HG03159 (cell line): ENCODE measurements at regions not wholly inside any gene's neighbourhood (a gene's known extent, or its start where the extent isn't known, plus 50 kb on each side); places are given as distances from the start of the nearest gene placed in this dataset.
"Not testable (repeated sequence)": the region's sequence is repeated elsewhere in the genome, so short reads cannot be mapped to it uniquely, and the experiment has no call there.

Experiments
- ATAC-seq: cut with Tn5 transposase; IDR thresholded peaks from one replicate; pipeline ENCODE4 v1.9.1; 2021; ENCODE audit warnings: mild to moderate bottlenecking, moderate library complexity; ENCODE audit not compliant: unreplicated experiment

DNA sequence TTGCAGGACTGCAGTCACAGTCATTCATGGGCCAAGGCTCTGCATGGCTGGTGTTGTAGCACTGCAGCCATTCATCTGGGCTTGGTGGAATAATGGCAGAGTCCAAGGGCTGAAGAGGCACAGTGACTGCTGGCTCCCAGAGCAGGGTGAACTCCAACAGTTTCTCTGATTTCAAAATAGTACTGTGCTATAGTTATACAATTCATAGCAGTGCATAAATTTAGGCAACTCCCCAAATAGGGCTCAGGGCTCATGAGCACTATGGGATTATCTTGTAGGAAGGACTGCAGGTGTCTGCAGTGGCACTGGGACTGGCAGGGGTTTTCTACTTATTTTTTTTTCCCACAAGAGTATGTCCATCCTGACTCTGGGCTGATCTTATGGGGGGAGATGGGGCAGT is 642.5 kb upstream of the SGCD start:
- no peak for ATAC-seq

DNA sequence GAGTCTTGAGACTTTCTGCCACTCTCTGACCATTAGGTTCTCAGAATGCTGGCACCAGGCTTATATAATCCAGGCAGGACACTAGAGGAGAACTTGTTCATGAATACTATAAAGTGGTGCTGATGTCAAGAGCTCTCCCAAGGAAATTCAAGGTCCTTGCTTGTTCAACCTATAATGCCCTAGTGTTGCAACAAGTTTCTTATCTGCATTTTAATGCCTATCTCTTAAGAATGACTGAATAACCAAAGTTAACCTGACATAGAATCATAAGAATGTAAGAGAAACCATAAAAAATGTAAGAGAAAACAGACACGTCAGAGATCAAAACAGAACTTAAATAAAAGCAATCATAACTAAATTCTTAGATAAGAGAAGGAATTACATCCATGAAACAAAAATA is 640.8 kb upstream of the SGCD start:
- ATAC-seq: no peak

DNA sequence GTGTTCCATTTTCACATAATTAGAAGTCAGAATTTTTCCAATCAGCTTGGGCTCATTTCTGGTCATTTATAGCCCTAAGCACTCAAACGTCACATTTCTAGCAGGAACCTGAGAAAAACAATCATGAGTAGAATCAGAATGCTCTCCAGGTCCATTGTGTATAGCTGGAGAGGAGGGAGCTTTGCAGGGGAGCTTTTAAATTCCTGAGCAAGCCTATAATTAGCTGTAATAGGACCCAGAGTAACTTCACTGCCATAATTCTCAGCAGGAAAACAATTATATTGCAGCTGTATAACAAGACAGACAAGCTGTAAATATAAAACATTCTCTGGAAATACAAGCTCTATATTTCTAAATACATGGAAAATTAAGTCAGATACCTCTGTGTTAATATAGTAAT is 637.6 kb upstream of the SGCD start:
- ATAC-seq: no peak

GRCh38 chr5:155696362-155696761 is 630.6 kb upstream of the SGCD start:
- ATAC-seq: no peak

DNA sequence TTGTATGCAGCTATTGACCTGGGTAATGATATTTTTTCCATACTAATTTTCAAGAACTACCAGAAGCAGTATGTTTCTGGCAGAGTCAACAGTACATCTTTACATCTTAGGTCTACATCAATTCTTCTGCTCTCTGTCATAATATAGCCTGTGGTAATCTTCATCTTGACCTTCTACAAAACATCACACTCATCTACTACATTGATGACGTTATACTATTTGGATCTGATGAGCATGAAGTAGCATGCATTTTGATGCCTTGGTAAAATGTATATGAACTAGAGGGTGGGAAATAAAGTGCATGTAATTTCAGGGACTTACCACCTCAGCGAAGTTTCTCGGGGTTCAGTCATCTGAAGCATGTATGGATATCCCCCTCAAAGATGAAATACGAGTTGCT is 629.7 kb upstream of the SGCD start:
- no peak for ATAC-seq

DNA sequence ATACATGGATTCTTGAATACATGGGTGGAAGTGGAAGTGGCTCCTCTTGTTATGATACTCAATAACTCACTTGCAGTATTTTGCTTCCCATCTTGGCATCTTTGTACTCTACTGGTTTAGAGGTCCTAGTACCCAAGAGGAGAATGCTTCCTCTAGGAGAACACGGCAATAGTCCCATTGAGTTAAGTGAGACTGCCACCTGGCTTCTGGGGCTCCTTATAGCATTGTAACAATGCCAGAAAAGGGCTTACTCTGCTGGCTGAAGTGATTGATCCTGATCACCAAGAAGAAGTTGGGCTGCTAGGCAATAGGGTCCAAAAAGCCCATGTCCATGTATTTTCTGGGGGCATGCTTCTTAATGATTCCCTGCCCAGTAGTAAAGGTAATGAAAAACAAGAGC is 627.6 kb upstream of the SGCD start:
- ATAC-seq: no peak

- ATAC-seq: no peak
Observed at GRCh38 chr5:155700333-155700732, 626.6 kb upstream of the SGCD start.

- ATAC-seq: no peak
Observed at GRCh38 chr5:155711882-155712281, 615.1 kb upstream of the SGCD start.

GRCh38 chr5:155714435-155714834 is 612.5 kb upstream of the SGCD start:
- ATAC-seq: not testable (repeated sequence)

DNA sequence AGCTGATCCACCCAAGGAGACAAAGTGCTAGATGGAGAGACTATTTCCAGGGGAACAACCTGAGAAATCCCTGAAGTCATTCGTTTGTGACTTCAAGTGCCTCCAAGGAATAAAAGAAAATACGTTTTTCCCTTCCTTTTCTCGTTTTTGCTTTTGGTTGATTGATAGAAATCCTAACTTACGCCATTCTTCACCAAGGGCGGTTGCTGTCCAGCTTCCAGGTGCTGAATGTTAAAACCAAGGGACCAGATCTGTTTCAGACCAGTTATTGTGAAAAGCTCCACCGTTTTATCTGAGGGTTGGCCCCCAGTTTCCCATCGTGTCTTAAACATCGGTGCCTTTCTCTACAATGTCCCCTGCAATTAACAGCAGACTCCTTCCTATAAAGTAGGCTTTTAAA is 600.7 kb upstream of the SGCD start:
- ATAC-seq: no peak

GRCh38 chr5:155727512-155728145 is 599.3 kb upstream of the SGCD start:
- ATAC-seq: no peak

DNA sequence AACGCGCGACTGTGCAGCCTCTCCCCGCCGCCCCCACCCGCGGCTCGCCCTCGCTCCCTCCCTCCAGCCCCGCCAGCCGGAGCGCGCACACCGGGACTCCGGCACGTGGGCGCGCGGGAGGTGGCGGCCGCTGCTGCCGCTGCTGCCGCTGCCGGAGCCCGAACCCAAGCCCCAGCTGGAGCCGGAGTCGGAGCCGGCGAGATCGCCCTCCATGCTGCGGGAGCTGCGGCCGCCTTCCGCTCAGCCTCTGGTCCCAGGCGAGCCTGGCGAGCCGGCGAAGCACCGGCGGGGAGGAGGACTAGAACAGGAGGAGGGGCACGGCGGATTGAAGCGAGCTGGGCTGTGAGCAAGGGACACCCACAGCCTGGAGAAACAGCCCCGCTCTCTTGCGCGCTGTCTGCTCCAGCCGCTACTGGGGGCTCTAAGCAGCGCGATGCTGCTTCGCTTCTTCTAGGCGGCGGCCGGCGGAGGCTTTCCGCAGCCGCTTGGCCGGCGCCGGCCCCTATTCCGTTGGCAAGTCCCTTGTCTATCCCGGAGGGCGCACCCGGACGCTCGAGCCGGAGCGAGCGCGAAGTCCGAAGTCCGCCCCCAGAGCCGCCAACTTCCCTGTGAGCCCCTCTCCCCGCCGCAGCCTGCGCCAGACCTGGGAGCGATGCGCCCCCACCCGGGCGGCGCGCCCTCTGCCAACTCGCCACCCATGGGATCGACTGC is 598.7 kb upstream of the SGCD start:
- ATAC-seq: no peak

DNA sequence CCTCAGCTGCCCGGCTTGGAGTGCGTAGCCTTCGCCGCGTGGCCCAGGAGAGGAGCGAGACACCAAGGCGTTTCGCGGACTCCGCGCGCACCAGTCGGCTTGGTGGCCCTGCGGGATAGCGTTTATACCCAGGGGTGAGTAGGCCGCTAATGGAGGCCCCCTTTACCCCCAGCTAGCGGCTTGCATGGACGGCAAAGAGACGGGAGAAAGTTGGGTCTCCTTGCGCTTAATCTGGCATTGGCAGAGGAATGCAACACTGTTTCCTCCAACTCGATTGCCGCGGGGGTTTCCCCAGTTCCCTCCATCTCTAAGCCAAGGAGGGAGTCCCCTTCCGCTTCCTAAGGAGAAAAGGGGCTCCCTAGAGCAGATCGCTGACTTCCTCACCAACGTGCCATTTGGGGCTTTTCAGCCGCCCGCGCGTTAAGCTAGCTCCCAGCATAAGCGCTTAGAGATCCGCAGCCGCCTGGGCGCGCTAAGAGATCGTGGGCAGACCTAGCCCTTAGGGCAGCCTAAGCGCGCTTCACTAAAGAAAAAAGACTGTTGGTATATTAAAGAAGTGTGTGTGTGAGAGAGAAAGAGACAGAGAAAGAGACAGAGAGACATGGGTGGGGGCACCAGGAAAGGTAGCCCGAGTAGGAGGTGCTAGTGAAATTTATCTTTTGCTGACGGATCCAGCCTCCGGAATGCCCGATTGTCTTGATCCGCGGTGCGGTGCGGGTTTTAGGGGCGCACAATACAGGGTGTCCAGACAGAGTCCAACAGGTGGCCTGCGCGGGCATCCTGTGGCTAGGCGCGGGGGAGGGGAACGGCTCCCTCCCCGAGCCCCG is 597.9 kb upstream of the SGCD start:
- no peak for ATAC-seq

GRCh38 chr5:155729684-155730059 is 597.3 kb upstream of the SGCD start:
- no peak for ATAC-seq

DNA sequence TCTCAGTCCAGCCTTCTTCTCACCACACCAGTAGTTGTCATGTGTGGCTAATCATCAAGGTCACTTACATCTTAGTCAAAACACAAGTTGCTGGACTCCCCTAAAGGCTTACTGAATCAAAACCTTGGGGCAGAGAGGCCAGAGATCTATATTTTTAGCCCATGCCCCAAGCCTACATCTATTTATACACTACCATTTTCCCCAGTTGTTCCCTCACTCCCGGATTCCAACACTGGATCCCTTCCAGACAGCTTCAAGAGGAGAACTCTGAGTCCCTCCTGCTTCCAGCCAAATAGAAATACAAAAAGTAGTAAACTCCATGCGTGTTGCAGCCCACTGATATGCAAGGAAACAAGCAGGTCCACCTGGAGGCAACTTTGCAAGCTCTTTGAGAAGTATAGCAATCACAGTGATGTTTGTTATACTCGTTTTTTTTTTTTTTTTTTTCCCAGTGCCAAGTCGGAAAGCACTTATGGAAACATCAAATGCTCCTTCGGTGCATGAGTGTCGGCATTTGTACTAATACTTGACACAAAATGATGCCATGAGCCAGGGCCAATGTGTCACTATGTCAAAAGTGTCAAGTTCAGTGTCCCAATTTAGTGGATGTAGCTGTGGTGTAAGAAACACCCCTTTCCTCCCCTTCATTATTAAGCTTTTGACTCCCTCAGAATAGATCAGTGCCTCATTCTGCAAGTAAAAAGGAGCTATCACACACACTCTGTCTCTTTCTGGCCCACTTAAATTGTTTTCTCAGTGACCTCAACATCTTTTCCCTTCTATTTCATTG is 594.2 kb upstream of the SGCD start:
- ATAC-seq: no peak

GRCh38 chr5:155733935-155734334 is 593.0 kb upstream of the SGCD start:
- no peak for ATAC-seq

GRCh38 chr5:155735388-155735787 is 591.6 kb upstream of the SGCD start:
- no peak for ATAC-seq

DNA sequence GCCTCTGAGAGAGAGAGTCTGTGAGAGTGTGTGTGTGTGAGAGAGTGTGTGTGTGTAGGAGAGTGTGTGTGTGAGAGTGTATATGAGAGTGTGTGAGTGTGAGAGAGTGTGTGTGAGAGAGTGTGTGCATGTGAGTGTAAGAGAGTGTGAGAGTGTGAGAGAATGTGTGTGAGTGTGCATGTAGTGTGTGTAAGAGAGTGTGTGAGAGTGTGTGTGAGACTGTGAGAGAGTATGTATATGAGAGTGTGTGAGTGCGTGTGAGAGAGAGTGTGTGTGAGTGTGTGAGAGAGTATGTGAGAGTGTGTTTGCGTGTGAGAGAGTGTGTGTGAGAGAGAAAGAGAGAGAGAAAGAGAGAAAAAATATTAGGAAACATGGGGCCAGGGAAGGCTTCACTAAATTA is 588.3 kb upstream of the SGCD start:
- no peak for ATAC-seq

- ATAC-seq: no peak
Observed at GRCh38 chr5:155746367-155747038, 580.5 kb upstream of the SGCD start.

GRCh38 chr5:155750101-155750500 is 576.9 kb upstream of the SGCD start:
- no peak for ATAC-seq

GRCh38 chr5:155750571-155750970 is 576.4 kb upstream of the SGCD start:
- no peak for ATAC-seq
